ENCODE measurements at regions not wholly inside any gene's neighbourhood (a gene's known extent, or its start where the extent isn't known, plus 50 kb on each side); places are given as distances from the start of the nearest gene placed in this dataset.

- peaks cover 0 to 6% of the 10 kb centered on the region in 2 donors for H3K4me1 ChIP-seq (ENCODE audit: control insufficient read depth in 2 of 2, insufficient read depth in 1 of 2, low read depth in 1 of 2, low read length in 2 of 2)
- H3K9ac ChIP-seq (ENCODE audit: low read depth, low read length, poor library complexity), result no peak overlapping the region
- WGBS, 2 donors (ENCODE audit: extremely low coverage in 2 of 2, insufficient read length in 2 of 2, insufficient replicate concordance in 1 of 2), result no CpG with 5 or more reads among the region's 7 CpGs
- H3K27ac ChIP-seq (replicated peaks; ENCODE audit: low read length), result no peak overlapping the region
- no peak overlapping the region for H3K4me2 ChIP-seq (ENCODE audit: insufficient read depth, low read length, poor library complexity, severe bottlenecking)
- no peak overlapping the region for H2BK5ac ChIP-seq (ENCODE audit: low read length)
- no peak overlapping the region for H4K91ac ChIP-seq (ENCODE audit: low read depth, low read length, poor library complexity)
- no peaks in the 10 kb centered on the region for H3K36me3 ChIP-seq (replicated peaks in 1 of 2; ENCODE audit: control insufficient read depth in 2 of 2, insufficient read depth in 2 of 2, low read length in 2 of 2)
- no peak overlapping the region for H2BK12ac ChIP-seq (ENCODE audit: low read length)
- peak overlapping the region; percentile 46 for H2BK15ac ChIP-seq (ENCODE audit: low read length)
- no peak overlapping the region for H2AK5ac ChIP-seq (ENCODE audit: low read depth, low read length)
- H3K27me3 ChIP-seq (ENCODE audit: control insufficient read depth in 3 of 3, insufficient read depth in 3 of 3, low read depth in 1 of 3, low read length in 3 of 3), result peaks cover 0 to 14% (median 0%) of the 10 kb centered on the region in 3 experiments
- peak overlapping the region; percentile 30 for H3K18ac ChIP-seq (ENCODE audit: low read length)
- no peak overlapping the region for H2AFZ ChIP-seq (ENCODE audit: low read length)
- no peak overlapping the region for H4K8ac ChIP-seq (ENCODE audit: low read depth, low read length)
- no peak overlapping the region for H3K4me3 ChIP-seq (ENCODE audit: low read length in 2 of 2)
- no peak overlapping the region for H3K4ac ChIP-seq (ENCODE audit: low read length)
- no peak for DNase-seq (ENCODE audit: low spot score)
- no peak overlapping the region for H2BK120ac ChIP-seq (ENCODE audit: low read depth, low read length)
- no peaks in the 10 kb centered on the region for H3K79me1 ChIP-seq (ENCODE audit: low read depth, low read length)
- no peak overlapping the region for H3K23ac ChIP-seq (ENCODE audit: low read depth, low read length, poor library complexity)
- no peak overlapping the region for H3K14ac ChIP-seq (ENCODE audit: low read length)
- no peaks in the 10 kb centered on the region for H3K9me3 ChIP-seq (replicated peaks in 1 of 2; ENCODE audit: control insufficient read depth in 2 of 2, insufficient read depth in 1 of 2, low read depth in 1 of 2, low read length in 2 of 2)
Measured at GRCh38 chr11:45482331-45482730, 183.1 kb downstream of the CHST1 start.

- Histone ChIP-seq H2AFZ (ENCODE audit: low read length) (no peak overlapping the region), H4K91ac (ENCODE audit: low read depth, low read length, poor library complexity) (no peak overlapping the region), H3K23ac (ENCODE audit: low read depth, low read length, poor library complexity) (no peak overlapping the region), H2BK12ac (ENCODE audit: low read length) (no peak overlapping the region), H2BK5ac (ENCODE audit: low read length) (no peak overlapping the region), H4K8ac (ENCODE audit: low read depth, low read length) (no peak overlapping the region), H3K14ac (ENCODE audit: low read length) (no peak overlapping the region), H3K27me3 (ENCODE audit: control insufficient read depth in 3 of 3, insufficient read depth in 3 of 3, low read depth in 1 of 3, low read length in 3 of 3) (peaks cover 0 to 16% (median 0%) of the 10 kb centered on the region in 3 experiments), H2BK120ac (ENCODE audit: low read depth, low read length) (no peak overlapping the region), H3K27ac (replicated peaks; ENCODE audit: low read length) (no peak overlapping the region), H3K9ac (ENCODE audit: low read depth, low read length, poor library complexity) (no peak overlapping the region), H2BK15ac (ENCODE audit: low read length) (no peak overlapping the region), H3K4me3 (ENCODE audit: low read length in 2 of 2) (no peak overlapping the region), H3K4ac (ENCODE audit: low read length) (no peak overlapping the region), H3K79me1 (ENCODE audit: low read depth, low read length) (no peaks in the 10 kb centered on the region), H3K9me3 (replicated peaks in 1 of 2; ENCODE audit: control insufficient read depth in 2 of 2, insufficient read depth in 1 of 2, low read depth in 1 of 2, low read length in 2 of 2) (no peaks in the 10 kb centered on the region), H3K36me3 (replicated peaks in 1 of 2; ENCODE audit: control insufficient read depth in 2 of 2, insufficient read depth in 2 of 2, low read length in 2 of 2) (no peaks in the 10 kb centered on the region), H3K18ac (ENCODE audit: low read length) (no peak overlapping the region), H2AK5ac (ENCODE audit: low read depth, low read length) (no peak overlapping the region), H3K4me2 (ENCODE audit: insufficient read depth, low read length, poor library complexity, severe bottlenecking) (no peak overlapping the region), H3K4me1 (ENCODE audit: control insufficient read depth in 2 of 2, insufficient read depth in 1 of 2, low read depth in 1 of 2, low read length in 2 of 2) (peaks cover 0 to 6% of the 10 kb centered on the region in 2 donors)
- WGBS, 2 donors (ENCODE audit: extremely low coverage in 2 of 2, insufficient read length in 2 of 2, insufficient replicate concordance in 1 of 2), result no CpG with 5 or more reads among the region's 3 CpGs
- no peak for DNase-seq (ENCODE audit: low spot score)
Measured at GRCh38 chr11:45481026-45481425, 184.4 kb downstream of the CHST1 start.

- Histone ChIP-seq H3K79me1 (ENCODE audit: low read depth, low read length) (no peaks in the 10 kb centered on the region), H2AFZ (ENCODE audit: low read length) (no peak overlapping the region), H3K36me3 (replicated peaks in 1 of 2; ENCODE audit: control insufficient read depth in 2 of 2, insufficient read depth in 2 of 2, low read length in 2 of 2) (no peaks in the 10 kb centered on the region), H3K18ac (ENCODE audit: low read length) (no peak overlapping the region), H2BK12ac (ENCODE audit: low read length) (no peak overlapping the region), H3K4me3 (ENCODE audit: low read length in 2 of 2) (no peak overlapping the region), H2BK5ac (ENCODE audit: low read length) (no peak overlapping the region), H4K8ac (ENCODE audit: low read depth, low read length) (no peak overlapping the region), H3K9ac (ENCODE audit: low read depth, low read length, poor library complexity) (no peak overlapping the region), H2BK120ac (ENCODE audit: low read depth, low read length) (no peak overlapping the region), H3K4ac (ENCODE audit: low read length) (no peak overlapping the region), H3K9me3 (replicated peaks in 1 of 2; ENCODE audit: control insufficient read depth in 2 of 2, insufficient read depth in 1 of 2, low read depth in 1 of 2, low read length in 2 of 2) (no peaks in the 10 kb centered on the region), H3K4me2 (ENCODE audit: insufficient read depth, low read length, poor library complexity, severe bottlenecking) (no peak overlapping the region), H3K27ac (replicated peaks; ENCODE audit: low read length) (no peak overlapping the region), H2AK5ac (ENCODE audit: low read depth, low read length) (no peak overlapping the region), H3K27me3 (ENCODE audit: control insufficient read depth in 3 of 3, insufficient read depth in 3 of 3, low read depth in 1 of 3, low read length in 3 of 3) (peaks cover 0 to 21% (median 0%) of the 10 kb centered on the region in 3 experiments), H2BK15ac (ENCODE audit: low read length) (no peak overlapping the region), H3K23ac (ENCODE audit: low read depth, low read length, poor library complexity) (no peak overlapping the region), H3K14ac (ENCODE audit: low read length) (no peak overlapping the region), H3K4me1 (ENCODE audit: control insufficient read depth in 2 of 2, insufficient read depth in 1 of 2, low read depth in 1 of 2, low read length in 2 of 2) (peaks cover 3 to 8% of the 10 kb centered on the region in 2 donors), H4K91ac (ENCODE audit: low read depth, low read length, poor library complexity) (no peak overlapping the region)
- no peak for DNase-seq (ENCODE audit: low spot score)
- no CpG with 5 or more reads among the region's 1 CpG for WGBS, 2 donors (ENCODE audit: extremely low coverage in 2 of 2, insufficient read length in 2 of 2, insufficient replicate concordance in 1 of 2)
Measured at GRCh38 chr11:45477588-45477987, 187.8 kb downstream of the CHST1 start.

GRCh38 chr11:45476126-45476525 is 189.3 kb downstream of the CHST1 start:
- Histone ChIP-seq H3K27me3 (ENCODE audit: control insufficient read depth in 3 of 3, insufficient read depth in 3 of 3, low read depth in 1 of 3, low read length in 3 of 3) (peaks cover 0 to 17% (median 0%) of the 10 kb centered on the region in 3 experiments), H2BK5ac (ENCODE audit: low read length) (no peak overlapping the region), H4K8ac (ENCODE audit: low read depth, low read length) (no peak overlapping the region), H3K4me1 (ENCODE audit: control insufficient read depth in 2 of 2, insufficient read depth in 1 of 2, low read depth in 1 of 2, low read length in 2 of 2) (peaks cover 3 to 8% of the 10 kb centered on the region in 2 donors), H3K4me2 (ENCODE audit: insufficient read depth, low read length, poor library complexity, severe bottlenecking) (no peak overlapping the region), H3K36me3 (replicated peaks in 1 of 2; ENCODE audit: control insufficient read depth in 2 of 2, insufficient read depth in 2 of 2, low read length in 2 of 2) (no peaks in the 10 kb centered on the region), H3K79me1 (ENCODE audit: low read depth, low read length) (no peaks in the 10 kb centered on the region), H4K91ac (ENCODE audit: low read depth, low read length, poor library complexity) (no peak overlapping the region), H2BK120ac (ENCODE audit: low read depth, low read length) (no peak overlapping the region), H2AFZ (ENCODE audit: low read length) (no peak overlapping the region), H3K4ac (ENCODE audit: low read length) (no peak overlapping the region), H3K14ac (ENCODE audit: low read length) (no peak overlapping the region), H2BK15ac (ENCODE audit: low read length) (no peak overlapping the region), H3K9ac (ENCODE audit: low read depth, low read length, poor library complexity) (no peak overlapping the region), H3K23ac (ENCODE audit: low read depth, low read length, poor library complexity) (no peak overlapping the region), H3K9me3 (replicated peaks in 1 of 2; ENCODE audit: control insufficient read depth in 2 of 2, insufficient read depth in 1 of 2, low read depth in 1 of 2, low read length in 2 of 2) (no peaks in the 10 kb centered on the region), H2AK5ac (ENCODE audit: low read depth, low read length) (no peak overlapping the region), H3K18ac (ENCODE audit: low read length) (no peak overlapping the region), H2BK12ac (ENCODE audit: low read length) (no peak overlapping the region), H3K4me3 (ENCODE audit: low read length in 2 of 2) (no peak overlapping the region), H3K27ac (replicated peaks; ENCODE audit: low read length) (no peak overlapping the region)
- WGBS, 2 donors (ENCODE audit: extremely low coverage in 2 of 2, insufficient read length in 2 of 2, insufficient replicate concordance in 1 of 2), result no CpG with 5 or more reads among the region's 2 CpGs
- DNase-seq (ENCODE audit: low spot score), result no peak

All from neuronal stem cell (in vitro differentiated cells).